ENCODE measurements at regions not wholly inside any gene's neighbourhood (a gene's known extent, or its start where the extent isn't known, plus 50 kb on each side); places are given as distances from the start of the nearest gene placed in this dataset.

- TF ChIP-seq RBM34 (IDR thresholded peaks at IDR 0.05; ENCODE audit: borderline replicate concordance, insufficient read depth, low read length), result no peak
- peak; percentile 54; the same call in 1 of the 2 replicates for TF ChIP-seq JUND (IDR thresholded peaks at IDR 0.05; ENCODE audit: borderline replicate concordance, low read depth, low read length)
- TF ChIP-seq JUND (tag; IDR thresholded peaks at IDR 0.05; ENCODE audit: borderline replicate concordance, low read depth, low read length), result no peak; the same call in 2 of the 3 replicates
- 0 out of 2 replicates have a peak, but pooled peaks have one; percentile 13 for TF ChIP-seq VEZF1 (CRISPR knock-in tag; IDR thresholded peaks at IDR 0.05)
- TF ChIP-seq EP300 (IDR thresholded peaks at IDR 0.05; ENCODE audit: low read length), result peak; percentile 73; the same call in 1 of the 2 replicates
- peak in 1 of 2 experiments; percentile 15; a peak in 1 of 4 replicates for TF ChIP-seq RAD21 (CRISPR knock-in tag; conservative IDR thresholded peaks at IDR 0.05 in 1 of 2, IDR thresholded peaks at IDR 0.05 in 1 of 2)
- TF ChIP-seq PCBP2 (IDR thresholded peaks at IDR 0.05; ENCODE audit: low read depth, low read length, poor library complexity, severe bottlenecking), result no peak
- peak; percentile 47; the same call in 1 of the 2 replicates for TF ChIP-seq MAFF (IDR thresholded peaks at IDR 0.05; ENCODE audit: low read length)
- no peak for TF ChIP-seq RFX5 (IDR thresholded peaks at IDR 0.05; ENCODE audit: low read depth, low read length)
- TF ChIP-seq ZHX1 (conservative IDR thresholded peaks at IDR 0.05; ENCODE audit: low read length), result no peak
- no peak for TF ChIP-seq CAMTA2 (CRISPR knock-in tag; conservative IDR thresholded peaks at IDR 0.05)
- no peak for TF ChIP-seq KHSRP (IDR thresholded peaks at IDR 0.05)
- TF ChIP-seq SMC3 (conservative IDR thresholded peaks at IDR 0.05; ENCODE audit: insufficient read depth, low read depth, low read length), result no peak
- TF ChIP-seq ETS1 (conservative IDR thresholded peaks at IDR 0.05; ENCODE audit: control insufficient read depth, low read depth, low read length), result no peak
- TF ChIP-seq IFI16 (CRISPR knock-in tag; IDR thresholded peaks at IDR 0.05), result no peak
- no peak for TF ChIP-seq GATAD2B (IDR thresholded peaks at IDR 0.05; ENCODE audit: borderline replicate concordance)
- TF ChIP-seq ZNF253 (CRISPR knock-in tag; conservative IDR thresholded peaks at IDR 0.05), result no peak
- no peak for TF ChIP-seq SNRNP70 (optimal IDR thresholded peaks at IDR 0.05; ENCODE audit: low read depth, low read length)
- TF ChIP-seq TAF9B (IDR thresholded peaks at IDR 0.05; ENCODE audit: partially characterized antibody), result peak; percentile 51
- no peak for TF ChIP-seq CHCHD3 (CRISPR knock-in tag; IDR thresholded peaks at IDR 0.05)
- TF ChIP-seq NFE2 (IDR thresholded peaks at IDR 0.05; ENCODE audit: low read depth), result peak; percentile 61; the same call in 1 of the 2 replicates
- TF ChIP-seq SMARCC2 (IDR thresholded peaks at IDR 0.05; ENCODE audit: low read depth), result no peak
- TF ChIP-seq PTTG1 (tag; IDR thresholded peaks at IDR 0.05; ENCODE audit: low read depth), result no peak
- TF ChIP-seq SMARCA4 (IDR thresholded peaks at IDR 0.05), result peak; percentile 52; the same call in 1 of the 2 replicates
- no peak for TF ChIP-seq GABPB2 (CRISPR knock-in tag; conservative IDR thresholded peaks at IDR 0.05)
These were observed 84.0 kb upstream of the CTSC start (continued) for GRCh38 chr11:88421530-88421929.
